KOPT-K1 (cell line): ENCODE measurements at regions not wholly inside any gene's neighbourhood (a gene's known extent, or its start where the extent isn't known, plus 50 kb on each side); places are given as distances from the start of the nearest gene placed in this dataset.

Experiments
- H3K27ac ChIP-seq: fragments of 200-600 bp; sonication (generic); 2 replicates; pipeline ENCODE4 v1.5.1; 2016; ENCODE audit warnings: antibody characterized with exemption, mild to moderate bottlenecking, low read depth, low read length; ENCODE audit not compliant: poor library complexity, severe bottlenecking
- H3K36me3 ChIP-seq: fragments of 200-600 bp; sonication (generic); 2 replicates; pipeline ENCODE4 v1.5.1; 2017; ENCODE audit warnings: antibody characterized with exemption, mild to moderate bottlenecking, low read length, moderate library complexity; ENCODE audit not compliant: insufficient read depth
- H3K9me3 ChIP-seq: fragments of 200-600 bp; sonication (generic); 2 replicates; pipeline ENCODE4 v1.5.1; 2017; ENCODE audit warnings: antibody characterized with exemption, low read length, mild to moderate bottlenecking; ENCODE audit not compliant: insufficient read depth, poor library complexity, severe bottlenecking

GRCh38 chr6:143605906-143606521 is 71.8 kb upstream of the PHACTR2 start:
- H3K36me3 ChIP-seq: no peaks in the 10 kb centered on the region
- H3K9me3 ChIP-seq: no peaks in the 10 kb centered on the region
- H3K27ac ChIP-seq: no peak overlapping the region

GRCh38 chr6:143603455-143603854 is 74.3 kb upstream of the PHACTR2 start:
- Histone ChIP-seq H3K36me3 (no peaks in the 10 kb centered on the region), H3K27ac (no peak overlapping the region), H3K9me3 (no peaks in the 10 kb centered on the region)

- Histone ChIP-seq H3K27ac (no peak overlapping the region), H3K36me3 (no peaks in the 10 kb centered on the region), H3K9me3 (no peaks in the 10 kb centered on the region)
Measured at GRCh38 chr6:143601504-143601903, 76.3 kb upstream of the PHACTR2 start.

GRCh38 chr6:143600821-143601220 is 76.9 kb upstream of the PHACTR2 start:
- H3K36me3 ChIP-seq: no peaks in the 10 kb centered on the region
- no peaks in the 10 kb centered on the region for H3K9me3 ChIP-seq
- H3K27ac ChIP-seq: no peak overlapping the region

- H3K36me3 ChIP-seq: no peaks in the 10 kb centered on the region
- H3K9me3 ChIP-seq: no peaks in the 10 kb centered on the region
- peak overlapping the region; percentile 45 for H3K27ac ChIP-seq
Measured at GRCh38 chr6:143598466-143599080, 79.2 kb upstream of the PHACTR2 start.

- Histone ChIP-seq H3K27ac (no peak overlapping the region), H3K36me3 (no peaks in the 10 kb centered on the region), H3K9me3 (no peaks in the 10 kb centered on the region)
Measured at GRCh38 chr6:143596866-143597265, 80.9 kb upstream of the PHACTR2 start.

GRCh38 chr6:143595251-143596036 is 82.3 kb upstream of the PHACTR2 start:
- Histone ChIP-seq H3K27ac (no peak overlapping the region), H3K36me3 (no peaks in the 10 kb centered on the region), H3K9me3 (no peaks in the 10 kb centered on the region)

- Histone ChIP-seq H3K27ac (no peak overlapping the region), H3K36me3 (no peaks in the 10 kb centered on the region), H3K9me3 (no peaks in the 10 kb centered on the region)
Measured at GRCh38 chr6:143594647-143595046, 83.1 kb upstream of the PHACTR2 start.

GRCh38 chr6:143592335-143592734 is 80.8 kb upstream of the FUCA2 start:
- Histone ChIP-seq H3K36me3 (no peaks in the 10 kb centered on the region), H3K27ac (no peak overlapping the region), H3K9me3 (no peaks in the 10 kb centered on the region)

- no peaks in the 10 kb centered on the region for H3K9me3 ChIP-seq
- no peaks in the 10 kb centered on the region for H3K36me3 ChIP-seq
- no peak overlapping the region for H3K27ac ChIP-seq
Measured at GRCh38 chr6:143591441-143591840, 79.9 kb upstream of the FUCA2 start.

GRCh38 chr6:143589162-143589561 is 77.6 kb upstream of the FUCA2 start:
- Histone ChIP-seq H3K9me3 (no peaks in the 10 kb centered on the region), H3K36me3 (no peaks in the 10 kb centered on the region), H3K27ac (no peak overlapping the region)

- H3K27ac ChIP-seq: no peak overlapping the region
- no peaks in the 10 kb centered on the region for H3K36me3 ChIP-seq
- H3K9me3 ChIP-seq: no peaks in the 10 kb centered on the region
Measured at GRCh38 chr6:143586557-143586956, 75.0 kb upstream of the FUCA2 start.

GRCh38 chr6:143585716-143586115 is 74.2 kb upstream of the FUCA2 start:
- no peaks in the 10 kb centered on the region for H3K9me3 ChIP-seq
- H3K36me3 ChIP-seq: no peaks in the 10 kb centered on the region
- H3K27ac ChIP-seq: no peak overlapping the region

GRCh38 chr6:143585241-143585640 is 73.7 kb upstream of the FUCA2 start:
- no peaks in the 10 kb centered on the region for H3K9me3 ChIP-seq
- no peaks in the 10 kb centered on the region for H3K36me3 ChIP-seq
- no peak overlapping the region for H3K27ac ChIP-seq

- no peak overlapping the region for H3K27ac ChIP-seq
- H3K36me3 ChIP-seq: no peaks in the 10 kb centered on the region
Measured at GRCh38 chr6:143583542-143584327, 72.2 kb upstream of the FUCA2 start.

More at GRCh38 chr6:143583542-143584327, 72.2 kb upstream of the FUCA2 start:
- H3K9me3 ChIP-seq: no peaks in the 10 kb centered on the region
